HFFc6 (cell line): ENCODE measurements at regions not wholly inside any gene's neighbourhood (a gene's known extent, or its start where the extent isn't known, plus 50 kb on each side); places are given as distances from the start of the nearest gene placed in this dataset.
A peak's percentile ranks its signal among the peaks of the same experiment; 100 is the strongest.

Experiments
- DNase-seq: peaks from one replicate; pipeline ENCODE4 v3.0.0-alpha.2; 2018
- H3K27ac Mint-ChIP-seq: 2 replicates; pipeline ENCODE4 v1.8.0; 2020; ENCODE audit warnings: mild to moderate bottlenecking, mixed read lengths
- H3K27me3 Mint-ChIP-seq: 2 replicates; pipeline ENCODE4 v1.8.0; 2021; ENCODE audit warnings: mild to moderate bottlenecking, moderate library complexity, mixed read lengths; ENCODE audit not compliant: insufficient read depth
- H3K36me3 Mint-ChIP-seq: 2 replicates; pipeline ENCODE4 v1.8.0; 2021; ENCODE audit warnings: low read depth, mixed read lengths
- H3K4me1 Mint-ChIP-seq: 2 replicates; pipeline ENCODE4 v1.8.0; 2020; ENCODE audit warnings: low read depth, mixed read lengths
- H3K4me3 Mint-ChIP-seq: 2 replicates; pipeline ENCODE4 v1.8.0; 2020; ENCODE audit warnings: mild to moderate bottlenecking, moderate library complexity, mixed read lengths
- H3K9me3 Mint-ChIP-seq: 2 replicates; pipeline ENCODE4 v1.8.0; 2020; ENCODE audit warnings: mild to moderate bottlenecking, mixed read lengths
- CTCF ChIP-seq: fragments of 200-600 bp; sonication (generic); IDR thresholded peaks from 2 replicates; pipeline ENCODE4 v1.5.0; 2021; ENCODE audit warnings: antibody characterized with exemption, mild to moderate bottlenecking

- H3K27me3 Mint-ChIP-seq, result no peaks in the 10 kb centered on the region; the same call in 1 of the 2 replicates
- DNase-seq, result no peak
- H3K4me3 Mint-ChIP-seq, result no peak overlapping the region
- H3K4me1 Mint-ChIP-seq, result no peaks in the 10 kb centered on the region
- no peaks in the 10 kb centered on the region; the same call in 1 of the 2 replicates for H3K36me3 Mint-ChIP-seq
- TF ChIP-seq CTCF, result no peak
- H3K9me3 Mint-ChIP-seq, result peaks cover 37% of the 10 kb centered on the region
- H3K27ac Mint-ChIP-seq, result no peak overlapping the region
These were observed 334.3 kb upstream of the OR4E1 start for GRCh38 chr14:22007784-22008412.

GRCh38 chr14:22007363-22007762 lies 333.7 kb upstream of the OR4E1 start:
- H3K36me3 Mint-ChIP-seq, result no peaks in the 10 kb centered on the region; the same call in 1 of the 2 replicates
- no peak overlapping the region for H3K27ac Mint-ChIP-seq
- H3K4me3 Mint-ChIP-seq, result no peak overlapping the region
- TF ChIP-seq CTCF, result no peak
- no peaks in the 10 kb centered on the region; the same call in 1 of the 2 replicates for H3K27me3 Mint-ChIP-seq
- no peaks in the 10 kb centered on the region for H3K4me1 Mint-ChIP-seq
- peaks cover 41% of the 10 kb centered on the region for H3K9me3 Mint-ChIP-seq
- DNase-seq, result no peak

GRCh38 chr14:22003461-22003860 lies 329.8 kb upstream of the OR4E1 start:
- Mint-ChIP-seq H3K9me3 (peaks cover 41% of the 10 kb centered on the region), H3K36me3 (no peaks in the 10 kb centered on the region; the same call in 1 of the 2 replicates), H3K27me3 (no peaks in the 10 kb centered on the region), H3K4me1 (no peaks in the 10 kb centered on the region), H3K4me3 (no peak overlapping the region), H3K27ac (no peak overlapping the region)
- DNase-seq, result no peak
- no peak for TF ChIP-seq CTCF

- DNase-seq, result no peak
- Mint-ChIP-seq H3K9me3 (peaks cover 46% of the 10 kb centered on the region), H3K4me1 (no peaks in the 10 kb centered on the region), H3K27me3 (no peaks in the 10 kb centered on the region), H3K27ac (no peak overlapping the region), H3K36me3 (peaks cover under 1% of the 10 kb centered on the region; the same call in 1 of the 2 replicates), H3K4me3 (no peak overlapping the region)
- peak; percentile 14; the same call in 1 of the 2 replicates for TF ChIP-seq CTCF
These were observed 329.3 kb upstream of the OR4E1 start for GRCh38 chr14:22002860-22003284.

GRCh38 chr14:21999402-21999801 lies 325.8 kb upstream of the OR4E1 start:
- H3K4me1 Mint-ChIP-seq, result no peaks in the 10 kb centered on the region
- H3K9me3 Mint-ChIP-seq, result peaks cover 59% of the 10 kb centered on the region
- H3K27ac Mint-ChIP-seq, result no peak overlapping the region
- peaks cover 2% of the 10 kb centered on the region; the same call in 1 of the 2 replicates for H3K27me3 Mint-ChIP-seq
- no peak for TF ChIP-seq CTCF
- DNase-seq, result no peak
- no peak overlapping the region for H3K4me3 Mint-ChIP-seq
- H3K36me3 Mint-ChIP-seq, result 0 out of 2 replicates have a peak, but pooled peaks cover 12% of the 10 kb centered on the region
